Uterus (tissue), 3 donors: ENCODE measurements at regions not wholly inside any gene's neighbourhood (a gene's known extent, or its start where the extent isn't known, plus 50 kb on each side); places are given as distances from the start of the nearest gene placed in this dataset.

Experiments used
- DNase-seq, 2 donors: peaks; one replicate each; pipeline ENCODE4 v3.0.0-alpha.2; 2019 to 2020
- H3K27ac ChIP-seq, 2 donors: fragments of 200-600 bp; sonication (generic); 1 replicate in 1 of 2; 2 replicates in 1 of 2; pipeline ENCODE4 v1.5.1; 2016 to 2018
- H3K27me3 ChIP-seq, 2 donors: fragments of 200-600 bp; sonication (generic); one replicate each; pipeline ENCODE4 v1.5.1; 2018 to 2019; ENCODE audit warnings: control low read depth in 1 of 2
- H3K36me3 ChIP-seq, 2 donors: fragments of 200-600 bp; sonication (generic); one replicate each; pipeline ENCODE4 v1.5.1; 2019; ENCODE audit warnings: control low read depth in 1 of 2
- H3K4me1 ChIP-seq, 2 donors: fragments of 200-600 bp; sonication (generic); one replicate each; pipeline ENCODE4 v1.5.1; 2018 to 2019; ENCODE audit warnings: control low read depth in 1 of 2
- H3K4me3 ChIP-seq, 2 donors: fragments of 200-600 bp; sonication (generic); 1 replicate in 1 of 2; 2 replicates in 1 of 2; pipeline ENCODE4 v1.5.1; 2018 to 2019; ENCODE audit warnings: mild to moderate bottlenecking in 1 of 2
- H3K9me3 ChIP-seq, 2 donors: fragments of 200-600 bp; sonication (generic); one replicate each; pipeline ENCODE4 v1.5.1; 2019; ENCODE audit warnings: control low read depth in 1 of 2
- POLR2A ChIP-seq, 2 donors: fragments of 450-650 bp; IDR thresholded peaks; one replicate each; pipeline ENCODE4 v1.6.1; 2016; ENCODE audit warnings: antibody characterized with exemption in 2 of 2, mild to moderate bottlenecking in 1 of 2, moderate library complexity in 1 of 2
- intact Hi-C: fragments of 100-400 bp; cut with DNase I; formaldehyde crosslinking; loops from one replicate; pipeline ENCODE4 v1.15.1; 2023; ENCODE audit warnings: low total_unique reads
- TF ChIP-seq, protein P1 (sequence below), 4 experiments: fragments of 200-600 bp in 2 of 4; fragments of 450-650 bp in 2 of 4; sonication (generic) in 2 of 4; IDR thresholded peaks; one replicate each; pipeline ENCODE4 v1.5.1; 2016 to 2019; ENCODE audit warnings: antibody characterized with exemption in 4 of 4, mild to moderate bottlenecking in 2 of 4, moderate library complexity in 1 of 4
- donor health status: DM: yes; HTN: yes; CAD: no.

DNA sequence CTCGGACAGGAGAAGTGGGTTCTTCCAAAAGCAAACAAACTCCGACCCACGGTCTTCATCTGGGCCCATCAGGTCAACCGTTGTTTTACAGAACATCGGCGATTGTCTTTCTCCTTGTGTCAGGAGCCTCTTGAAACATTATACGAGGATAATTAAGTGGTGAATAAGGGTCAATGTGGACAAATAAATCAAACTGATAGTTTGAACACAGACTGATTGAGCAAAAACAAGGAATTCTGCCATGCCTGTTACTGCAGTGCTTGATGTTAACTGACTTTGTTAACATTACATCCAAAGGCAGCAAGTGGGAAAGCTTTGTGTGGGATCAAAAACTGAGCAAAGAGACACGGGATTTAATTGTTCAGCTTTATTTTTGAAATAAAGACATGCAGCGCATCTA is 101.1 kb upstream of the IFNGR1 start:
- Histone ChIP-seq H3K27me3 (no peaks in the 10 kb centered on the region), H3K4me1 (no peaks in the 10 kb centered on the region), H3K27ac (no peak overlapping the region), H3K36me3 (no peaks in the 10 kb centered on the region), H3K4me3 (no peak overlapping the region), H3K9me3 (no peaks in the 10 kb centered on the region)
- no peak for DNase-seq
- TF ChIP-seq POLR2A (IDR thresholded peaks at IDR 0.05), result no peak
- TF ChIP-seq, protein P1, sequence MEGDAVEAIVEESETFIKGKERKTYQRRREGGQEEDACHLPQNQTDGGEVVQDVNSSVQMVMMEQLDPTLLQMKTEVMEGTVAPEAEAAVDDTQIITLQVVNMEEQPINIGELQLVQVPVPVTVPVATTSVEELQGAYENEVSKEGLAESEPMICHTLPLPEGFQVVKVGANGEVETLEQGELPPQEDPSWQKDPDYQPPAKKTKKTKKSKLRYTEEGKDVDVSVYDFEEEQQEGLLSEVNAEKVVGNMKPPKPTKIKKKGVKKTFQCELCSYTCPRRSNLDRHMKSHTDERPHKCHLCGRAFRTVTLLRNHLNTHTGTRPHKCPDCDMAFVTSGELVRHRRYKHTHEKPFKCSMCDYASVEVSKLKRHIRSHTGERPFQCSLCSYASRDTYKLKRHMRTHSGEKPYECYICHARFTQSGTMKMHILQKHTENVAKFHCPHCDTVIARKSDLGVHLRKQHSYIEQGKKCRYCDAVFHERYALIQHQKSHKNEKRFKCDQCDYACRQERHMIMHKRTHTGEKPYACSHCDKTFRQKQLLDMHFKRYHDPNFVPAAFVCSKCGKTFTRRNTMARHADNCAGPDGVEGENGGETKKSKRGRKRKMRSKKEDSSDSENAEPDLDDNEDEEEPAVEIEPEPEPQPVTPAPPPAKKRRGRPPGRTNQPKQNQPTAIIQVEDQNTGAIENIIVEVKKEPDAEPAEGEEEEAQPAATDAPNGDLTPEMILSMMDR (IDR thresholded peaks at IDR 0.05), result no peak
- intact Hi-C loops, result no loop called here

DNA sequence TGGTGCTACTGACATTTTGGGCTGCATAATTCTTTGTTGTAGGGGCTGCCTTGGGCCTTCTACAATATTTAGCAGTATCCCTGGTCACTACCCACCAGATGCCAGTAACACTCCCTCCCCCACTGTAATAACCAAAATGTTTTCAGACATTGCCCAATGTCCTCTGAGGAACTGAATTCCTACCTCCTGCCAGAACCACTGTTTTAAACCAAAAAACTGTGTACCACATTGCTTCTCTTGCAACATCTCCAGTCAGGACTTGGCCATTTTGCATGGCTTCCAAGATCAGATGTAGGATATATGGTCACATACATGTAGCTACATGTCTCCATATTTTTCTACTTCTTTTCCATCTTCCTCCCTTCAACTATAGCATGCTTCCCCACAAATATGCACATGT is 97.4 kb upstream of the IFNGR1 start:
- Histone ChIP-seq H3K36me3 (no peaks in the 10 kb centered on the region), H3K9me3 (no peaks in the 10 kb centered on the region), H3K4me1 (no peaks in the 10 kb centered on the region), H3K4me3 (no peak overlapping the region), H3K27me3 (no peaks in the 10 kb centered on the region), H3K27ac (no peak overlapping the region)
- intact Hi-C loops, result no loop called here
- DNase-seq, result no peak
- TF ChIP-seq, protein P1 (IDR thresholded peaks at IDR 0.05), result no peak
- no peak for TF ChIP-seq POLR2A (IDR thresholded peaks at IDR 0.05)

DNA sequence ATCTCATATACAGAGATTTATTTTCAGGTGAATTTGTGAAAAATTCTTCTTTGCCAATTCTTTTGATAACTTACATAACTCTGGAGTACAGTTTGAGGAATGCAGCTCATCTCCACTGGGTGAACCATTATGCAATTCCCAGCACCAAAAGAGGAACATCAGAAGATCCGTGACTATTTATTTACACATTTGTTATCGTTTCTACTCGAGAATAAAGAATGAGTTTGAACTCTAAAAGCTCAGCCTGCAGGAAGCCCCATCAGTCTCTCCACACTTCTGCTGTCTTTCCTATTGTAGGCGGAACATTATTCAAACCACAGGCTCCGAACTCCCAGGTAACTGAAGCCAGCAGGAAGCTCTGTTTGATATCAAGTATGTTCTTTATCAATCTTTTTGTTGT is 95.9 kb upstream of the IFNGR1 start:
- Histone ChIP-seq H3K4me1 (no peaks in the 10 kb centered on the region), H3K9me3 (no peaks in the 10 kb centered on the region), H3K27ac (no peak overlapping the region), H3K27me3 (no peaks in the 10 kb centered on the region), H3K36me3 (no peaks in the 10 kb centered on the region), H3K4me3 (no peak overlapping the region)
- DNase-seq, result no peak
- intact Hi-C loops, result no loop called here
- TF ChIP-seq, protein P1 (IDR thresholded peaks at IDR 0.05), result no peak
- no peak for TF ChIP-seq POLR2A (IDR thresholded peaks at IDR 0.05)

- peak; percentile 59 to 76 for DNase-seq
- Histone ChIP-seq H3K36me3 (no peaks in the 10 kb centered on the region), H3K27ac (no peak overlapping the region), H3K27me3 (no peaks in the 10 kb centered on the region), H3K4me1 (no peaks in the 10 kb centered on the region), H3K4me3 (no peak overlapping the region), H3K9me3 (no peaks in the 10 kb centered on the region)
- no peak for TF ChIP-seq POLR2A (IDR thresholded peaks at IDR 0.05)
- TF ChIP-seq, protein P1 (IDR thresholded peaks at IDR 0.05), result peak; percentile 61 to 82 (median 74)
- intact Hi-C loops, result loop anchor here (5.0 kb wide), 1 partner anchor 222 kb away; no protein-coding TSS in a partner anchor
Measured at GRCh38 chr6:137313928-137314855, 95.0 kb upstream of the IFNGR1 start.

GRCh38 chr6:137313211-137313610 is 94.0 kb upstream of the IFNGR1 start:
- H3K4me1 ChIP-seq, result no peaks in the 10 kb centered on the region
- H3K27ac ChIP-seq, result no peak overlapping the region
- no peaks in the 10 kb centered on the region for H3K36me3 ChIP-seq
- no peak overlapping the region for H3K4me3 ChIP-seq
- intact Hi-C loops, result loop anchor here (5.0 kb wide), 1 partner anchor 221 kb away; no protein-coding TSS in a partner anchor
- no peak for DNase-seq
- no peaks in the 10 kb centered on the region for H3K27me3 ChIP-seq
- no peaks in the 10 kb centered on the region for H3K9me3 ChIP-seq
- TF ChIP-seq POLR2A (IDR thresholded peaks at IDR 0.05), result no peak
- TF ChIP-seq, protein P1 (IDR thresholded peaks at IDR 0.05), result no peak
